Smooth muscle cell (in vitro differentiated cells): ENCODE measurements at regions not wholly inside any gene's neighbourhood (a gene's known extent, or its start where the extent isn't known, plus 50 kb on each side); places are given as distances from the start of the nearest gene placed in this dataset.
A peak's percentile ranks its signal among the peaks of the same experiment; 100 is the strongest.

Source experiments
- DNase-seq: peaks from one replicate; lab custom pipeline; 2025; ENCODE audit not compliant: unreplicated experiment; lab: John Stamatoyannopoulos, UW
- H2AFZ ChIP-seq: fragments of 200-600 bp; sonication (generic); 2 replicates; pipeline ENCODE4 v1.6.0; 2016; ENCODE audit warnings: antibody characterized with exemption, low read depth, mild to moderate bottlenecking
- H3F3A ChIP-seq: fragments of 200-600 bp; sonication (generic); 2 replicates; pipeline ENCODE4 v1.6.0; 2017; ENCODE audit warnings: antibody characterized with exemption, low read depth
- H3K27ac ChIP-seq: fragments of 200-600 bp; sonication (generic); 2 replicates; pipeline ENCODE4 v1.5.1; 2016; ENCODE audit warnings: low read depth, mild to moderate bottlenecking
- H3K27me3 ChIP-seq: fragments of 200-600 bp; sonication (generic); 2 replicates; pipeline ENCODE4 v1.6.1; 2016; ENCODE audit warnings: low read depth, mild to moderate bottlenecking
- H3K36me3 ChIP-seq: fragments of 200-600 bp; sonication (generic); 2 replicates; pipeline ENCODE4 v1.5.1; 2016; ENCODE audit warnings: low read depth
- H3K4me1 ChIP-seq: fragments of 200-600 bp; sonication (generic); 2 replicates; pipeline ENCODE4 v1.5.1; 2016; ENCODE audit warnings: low read depth
- H3K4me2 ChIP-seq: fragments of 200-600 bp; sonication (generic); 2 replicates; pipeline ENCODE4 v1.6.0; 2016; ENCODE audit warnings: mild to moderate bottlenecking
- H3K4me3 ChIP-seq: fragments of 200-600 bp; sonication (generic); 2 replicates; pipeline ENCODE4 v1.5.1; 2016; ENCODE audit warnings: mild to moderate bottlenecking
- H3K79me2 ChIP-seq: fragments of 200-600 bp; sonication (generic); 2 replicates; pipeline ENCODE4 v1.6.0; 2016; ENCODE audit warnings: low read depth, mild to moderate bottlenecking
- H3K9ac ChIP-seq: fragments of 200-600 bp; sonication (generic); 2 replicates; pipeline ENCODE4 v1.6.0; 2016; ENCODE audit warnings: low read depth
- H3K9me3 ChIP-seq: fragments of 200-600 bp; sonication (generic); replicated peaks from 2 replicates; pipeline ENCODE4 v1.5.1; 2016; ENCODE audit warnings: low read depth
- H4K20me1 ChIP-seq: fragments of 200-600 bp; sonication (generic); 2 replicates; pipeline ENCODE4 v1.6.0; 2016; ENCODE audit warnings: low read depth
- WGBS: methylation state at CpG from one replicate; pipeline ENCODE4 v1.1.7; 2016; ENCODE audit warnings: low lambda C conversion rate; 5-methylcytosine and 5-hydroxymethylcytosine counted together
- TF ChIP-seq, protein P1 (sequence below): fragments of 200-600 bp; sonication (generic); IDR thresholded peaks from 2 replicates; pipeline ENCODE4 v1.5.1; 2017; ENCODE audit warnings: borderline replicate concordance, mild to moderate bottlenecking, antibody characterized with exemption; ENCODE audit not compliant: insufficient read depth, poor library complexity, severe bottlenecking

DNA sequence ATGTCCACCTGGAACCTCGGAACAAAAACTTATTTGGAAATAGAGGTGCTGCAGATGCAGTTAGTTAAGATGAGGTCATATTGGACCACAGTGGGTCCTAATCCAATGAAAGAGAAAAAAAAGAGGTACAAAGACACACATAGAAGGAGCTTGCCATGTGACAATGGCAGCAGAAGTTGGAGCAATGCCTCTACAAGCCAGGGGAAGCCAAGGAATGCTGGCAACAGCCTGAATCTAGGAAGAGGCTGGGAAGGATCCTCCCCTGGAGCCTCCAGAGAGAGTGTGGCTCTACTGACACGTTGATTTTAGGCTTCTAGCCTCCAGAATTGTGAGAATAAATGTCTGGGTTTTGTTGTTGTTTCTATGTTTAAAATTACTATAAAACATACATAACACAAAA is 521.8 kb upstream of the CCDC196 start:
- Histone ChIP-seq H3K27ac (no peak overlapping the region), H3F3A (no peaks in the 10 kb centered on the region), H2AFZ (no peak overlapping the region), H3K9ac (no peak overlapping the region), H3K9me3 (no peaks in the 10 kb centered on the region), H3K79me2 (no peaks in the 10 kb centered on the region), H3K4me3 (no peak overlapping the region), H3K36me3 (no peaks in the 10 kb centered on the region), H3K4me1 (no peaks in the 10 kb centered on the region), H3K4me2 (no peak overlapping the region), H4K20me1 (no peaks in the 10 kb centered on the region), H3K27me3 (peaks cover 8% of the 10 kb centered on the region)
- WGBS: 86% methylated on average over 2 of the region's 2 CpGs
- TF ChIP-seq, protein P1, sequence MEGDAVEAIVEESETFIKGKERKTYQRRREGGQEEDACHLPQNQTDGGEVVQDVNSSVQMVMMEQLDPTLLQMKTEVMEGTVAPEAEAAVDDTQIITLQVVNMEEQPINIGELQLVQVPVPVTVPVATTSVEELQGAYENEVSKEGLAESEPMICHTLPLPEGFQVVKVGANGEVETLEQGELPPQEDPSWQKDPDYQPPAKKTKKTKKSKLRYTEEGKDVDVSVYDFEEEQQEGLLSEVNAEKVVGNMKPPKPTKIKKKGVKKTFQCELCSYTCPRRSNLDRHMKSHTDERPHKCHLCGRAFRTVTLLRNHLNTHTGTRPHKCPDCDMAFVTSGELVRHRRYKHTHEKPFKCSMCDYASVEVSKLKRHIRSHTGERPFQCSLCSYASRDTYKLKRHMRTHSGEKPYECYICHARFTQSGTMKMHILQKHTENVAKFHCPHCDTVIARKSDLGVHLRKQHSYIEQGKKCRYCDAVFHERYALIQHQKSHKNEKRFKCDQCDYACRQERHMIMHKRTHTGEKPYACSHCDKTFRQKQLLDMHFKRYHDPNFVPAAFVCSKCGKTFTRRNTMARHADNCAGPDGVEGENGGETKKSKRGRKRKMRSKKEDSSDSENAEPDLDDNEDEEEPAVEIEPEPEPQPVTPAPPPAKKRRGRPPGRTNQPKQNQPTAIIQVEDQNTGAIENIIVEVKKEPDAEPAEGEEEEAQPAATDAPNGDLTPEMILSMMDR: no peak
- DNase-seq: no peak

DNA sequence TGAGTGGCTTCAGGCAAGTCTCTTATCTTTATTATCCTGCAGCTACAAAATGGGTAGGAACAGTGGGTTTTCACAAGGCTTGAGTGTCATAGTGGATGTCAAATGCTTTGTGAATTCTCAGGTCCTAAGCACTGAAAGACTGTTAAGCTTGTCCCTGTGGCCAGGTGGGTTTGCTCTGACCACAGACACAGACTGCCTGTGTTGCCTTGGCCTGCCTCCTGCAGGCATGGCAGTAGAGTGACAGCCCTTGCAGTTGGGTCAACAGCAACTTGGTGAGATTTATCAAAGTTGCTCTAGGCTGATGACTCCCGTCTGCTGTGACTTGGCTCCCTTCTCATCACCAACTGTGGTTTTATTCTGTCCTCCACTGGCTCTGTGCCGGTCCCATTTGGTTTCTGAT is 520.0 kb upstream of the CCDC196 start:
- WGBS: 86% methylated on average over 2 of the region's 2 CpGs
- Histone ChIP-seq H3F3A (no peaks in the 10 kb centered on the region), H3K9ac (no peak overlapping the region), H3K36me3 (no peaks in the 10 kb centered on the region), H2AFZ (no peak overlapping the region), H4K20me1 (no peaks in the 10 kb centered on the region), H3K4me1 (no peaks in the 10 kb centered on the region), H3K9me3 (no peaks in the 10 kb centered on the region), H3K27ac (no peak overlapping the region), H3K27me3 (peaks cover 8% of the 10 kb centered on the region), H3K79me2 (no peaks in the 10 kb centered on the region), H3K4me2 (no peak overlapping the region), H3K4me3 (no peak overlapping the region)
- TF ChIP-seq, protein P1: no peak
- no peak for DNase-seq

DNA sequence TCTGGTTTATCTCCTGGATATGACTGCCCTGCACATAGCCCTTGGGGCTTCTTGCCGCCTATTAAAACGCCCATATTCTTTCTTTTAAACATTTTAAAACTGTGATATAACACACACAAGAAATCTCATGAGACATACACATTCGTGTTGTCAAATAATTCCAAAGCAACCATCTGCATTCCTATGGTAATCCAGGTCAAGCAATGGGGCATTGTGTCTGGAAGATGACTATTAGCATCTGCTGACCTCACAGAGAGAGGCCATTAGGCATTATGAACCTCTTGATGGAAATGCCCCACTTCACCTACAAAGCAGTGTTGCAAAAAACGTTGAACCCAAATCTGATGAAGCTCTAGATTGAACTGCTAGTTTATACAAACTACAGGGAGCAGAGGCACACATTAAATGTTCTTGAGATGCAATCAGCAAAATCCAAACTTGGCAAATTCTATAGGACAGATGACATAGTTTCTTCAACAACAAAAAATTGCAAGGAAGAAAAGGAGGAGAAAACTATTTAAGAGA is 513.8 kb upstream of the CCDC196 start:
- peaks cover 19% of the 10 kb centered on the region for H3K4me1 ChIP-seq
- H4K20me1 ChIP-seq: no peaks in the 10 kb centered on the region
- DNase-seq: no peak
- 44% methylated on average over 4 of the region's 4 CpGs for WGBS
- TF ChIP-seq, protein P1: no peak
- peak overlapping the region; percentile 6 for H3K9ac ChIP-seq
- H3K36me3 ChIP-seq: no peaks in the 10 kb centered on the region
- peak overlapping the region; percentile 78 for H3K27ac ChIP-seq
- no peak overlapping the region for H2AFZ ChIP-seq
- no peaks in the 10 kb centered on the region for H3K9me3 ChIP-seq
- peak overlapping the region; percentile 51 for H3K4me2 ChIP-seq
- H3K4me3 ChIP-seq: no peak overlapping the region
- H3K79me2 ChIP-seq: no peaks in the 10 kb centered on the region
- H3K27me3 ChIP-seq: no peaks in the 10 kb centered on the region
- no peaks in the 10 kb centered on the region for H3F3A ChIP-seq

DNA sequence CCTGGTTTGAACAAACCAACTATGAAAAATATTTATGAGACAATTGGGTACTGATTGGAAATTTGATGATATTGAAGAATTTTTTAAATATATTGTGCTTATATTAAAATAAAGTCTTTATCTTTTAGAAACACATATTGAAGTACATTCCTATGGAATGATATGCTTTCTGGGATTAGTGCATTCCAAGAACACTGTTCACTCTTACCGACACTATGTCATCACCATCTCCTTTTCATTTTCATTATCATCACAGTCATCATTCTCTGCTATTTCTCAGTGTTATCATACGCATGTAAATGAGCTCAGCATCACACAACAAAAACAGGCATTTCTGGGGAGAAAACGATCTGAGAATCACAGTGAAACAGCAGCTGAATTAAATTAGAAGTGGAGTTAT is 513.3 kb upstream of the CCDC196 start:
- H3K27me3 ChIP-seq: no peaks in the 10 kb centered on the region
- H3K79me2 ChIP-seq: no peaks in the 10 kb centered on the region
- H3K27ac ChIP-seq: peak overlapping the region; percentile 78
- DNase-seq: no peak
- H3F3A ChIP-seq: no peaks in the 10 kb centered on the region
- TF ChIP-seq, protein P1: no peak
- whole genome bisulfite sequencing: 16% methylated on average over 3 of the region's 3 CpGs
- peak overlapping the region; percentile 51 for H3K4me2 ChIP-seq
- no peaks in the 10 kb centered on the region for H3K36me3 ChIP-seq
- no peaks in the 10 kb centered on the region for H4K20me1 ChIP-seq
- H2AFZ ChIP-seq: no peak overlapping the region
- no peak overlapping the region for H3K9ac ChIP-seq
- H3K4me3 ChIP-seq: no peak overlapping the region
- peaks cover 19% of the 10 kb centered on the region for H3K4me1 ChIP-seq
- H3K9me3 ChIP-seq: no peaks in the 10 kb centered on the region
